ENCODE measurements at regions not wholly inside any gene's neighbourhood (a gene's known extent, or its start where the extent isn't known, plus 50 kb on each side); places are given as distances from the start of the nearest gene placed in this dataset.

DNA sequence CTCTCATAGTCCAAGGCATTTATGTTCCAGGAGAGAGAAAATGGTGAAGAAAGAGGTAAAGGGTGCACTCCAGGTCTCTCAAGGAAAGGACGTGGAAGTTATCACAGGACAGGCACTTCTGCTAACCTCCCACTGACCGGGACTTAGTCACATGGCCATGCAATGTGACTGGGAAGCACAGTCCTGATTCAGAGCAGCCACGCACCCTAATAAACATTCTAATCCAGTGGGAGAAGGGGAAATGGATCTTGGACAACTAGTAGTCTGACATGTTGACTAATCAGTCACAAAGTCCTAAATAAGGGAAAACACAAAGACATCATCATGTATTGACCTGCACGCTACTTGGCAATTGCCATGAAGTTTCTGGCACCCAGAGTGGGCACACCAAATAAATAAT is 417.5 kb upstream of the ZMIZ1 start:
- DNase-seq = no peak
- no peak overlapping the region for H3K4me3 ChIP-seq (ENCODE audit: low read depth in 2 of 2, low read length in 1 of 2)
- H3K79me2 ChIP-seq (ENCODE audit: insufficient read depth) = no peaks in the 10 kb centered on the region
- ChIA-PET POLR2A (no interaction called here), CTCF (interaction anchor here (1.2 kb wide), 1 partner anchor 135 kb away, joined by 3 read pairs; no protein-coding TSS in a partner anchor)
- H3K9ac ChIP-seq = no peak overlapping the region
- no peaks in the 10 kb centered on the region for H4K20me1 ChIP-seq (ENCODE audit: insufficient read depth)
- 79% methylated on average over 4 of the region's 4 CpGs for WGBS (ENCODE audit: low lambda C conversion rate)
- TF ChIP-seq ELF1 (IDR thresholded peaks at IDR 0.05) (no peak), USF1 (IDR thresholded peaks at IDR 0.05; ENCODE audit: borderline replicate concordance, low read depth) (no peak), EP300 (IDR thresholded peaks at IDR 0.05; ENCODE audit: borderline replicate concordance in 1 of 2, low read depth in 1 of 2, low read length in 1 of 2) (no peak), TCF12 (IDR thresholded peaks at IDR 0.05) (no peak), GABPA (IDR thresholded peaks at IDR 0.05; ENCODE audit: low read depth) (no peak), JUND (IDR thresholded peaks at IDR 0.05) (no peak), MEF2A (IDR thresholded peaks at IDR 0.05; ENCODE audit: borderline replicate concordance, low read depth) (no peak), FOXM1 (IDR thresholded peaks at IDR 0.05; ENCODE audit: low read depth) (no peak), NRF1 (IDR thresholded peaks at IDR 0.05; ENCODE audit: low read depth, low read length) (no peak), FOSL2 (IDR thresholded peaks at IDR 0.05; ENCODE audit: borderline replicate concordance, low read depth) (no peak), CHD2 (IDR thresholded peaks at IDR 0.05; ENCODE audit: low read length, partially characterized antibody) (no peak), TAF1 (IDR thresholded peaks at IDR 0.05; ENCODE audit: borderline replicate concordance, low read depth, low read length) (no peak), IRF3 (IDR thresholded peaks at IDR 0.05; ENCODE audit: low read depth, low read length) (no peak), NFIC (IDR thresholded peaks at IDR 0.05; ENCODE audit: borderline replicate concordance) (no peak), REST (IDR thresholded peaks at IDR 0.05; ENCODE audit: low read depth, low read length) (no peak)
- TF ChIP-seq, protein P1, sequence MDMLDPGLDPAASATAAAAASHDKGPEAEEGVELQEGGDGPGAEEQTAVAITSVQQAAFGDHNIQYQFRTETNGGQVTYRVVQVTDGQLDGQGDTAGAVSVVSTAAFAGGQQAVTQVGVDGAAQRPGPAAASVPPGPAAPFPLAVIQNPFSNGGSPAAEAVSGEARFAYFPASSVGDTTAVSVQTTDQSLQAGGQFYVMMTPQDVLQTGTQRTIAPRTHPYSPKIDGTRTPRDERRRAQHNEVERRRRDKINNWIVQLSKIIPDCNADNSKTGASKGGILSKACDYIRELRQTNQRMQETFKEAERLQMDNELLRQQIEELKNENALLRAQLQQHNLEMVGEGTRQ (IDR thresholded peaks at IDR 0.05; ENCODE audit: borderline replicate concordance, low read depth, low read length) = no peak
- TF ChIP-seq, protein P2, sequence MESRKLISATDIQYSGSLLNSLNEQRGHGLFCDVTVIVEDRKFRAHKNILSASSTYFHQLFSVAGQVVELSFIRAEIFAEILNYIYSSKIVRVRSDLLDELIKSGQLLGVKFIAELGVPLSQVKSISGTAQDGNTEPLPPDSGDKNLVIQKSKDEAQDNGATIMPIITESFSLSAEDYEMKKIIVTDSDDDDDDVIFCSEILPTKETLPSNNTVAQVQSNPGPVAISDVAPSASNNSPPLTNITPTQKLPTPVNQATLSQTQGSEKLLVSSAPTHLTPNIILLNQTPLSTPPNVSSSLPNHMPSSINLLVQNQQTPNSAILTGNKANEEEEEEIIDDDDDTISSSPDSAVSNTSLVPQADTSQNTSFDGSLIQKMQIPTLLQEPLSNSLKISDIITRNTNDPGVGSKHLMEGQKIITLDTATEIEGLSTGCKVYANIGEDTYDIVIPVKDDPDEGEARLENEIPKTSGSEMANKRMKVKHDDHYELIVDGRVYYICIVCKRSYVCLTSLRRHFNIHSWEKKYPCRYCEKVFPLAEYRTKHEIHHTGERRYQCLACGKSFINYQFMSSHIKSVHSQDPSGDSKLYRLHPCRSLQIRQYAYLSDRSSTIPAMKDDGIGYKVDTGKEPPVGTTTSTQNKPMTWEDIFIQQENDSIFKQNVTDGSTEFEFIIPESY (IDR thresholded peaks at IDR 0.05; ENCODE audit: borderline replicate concordance, low read depth) = no peak
- TF ChIP-seq, protein P3, sequence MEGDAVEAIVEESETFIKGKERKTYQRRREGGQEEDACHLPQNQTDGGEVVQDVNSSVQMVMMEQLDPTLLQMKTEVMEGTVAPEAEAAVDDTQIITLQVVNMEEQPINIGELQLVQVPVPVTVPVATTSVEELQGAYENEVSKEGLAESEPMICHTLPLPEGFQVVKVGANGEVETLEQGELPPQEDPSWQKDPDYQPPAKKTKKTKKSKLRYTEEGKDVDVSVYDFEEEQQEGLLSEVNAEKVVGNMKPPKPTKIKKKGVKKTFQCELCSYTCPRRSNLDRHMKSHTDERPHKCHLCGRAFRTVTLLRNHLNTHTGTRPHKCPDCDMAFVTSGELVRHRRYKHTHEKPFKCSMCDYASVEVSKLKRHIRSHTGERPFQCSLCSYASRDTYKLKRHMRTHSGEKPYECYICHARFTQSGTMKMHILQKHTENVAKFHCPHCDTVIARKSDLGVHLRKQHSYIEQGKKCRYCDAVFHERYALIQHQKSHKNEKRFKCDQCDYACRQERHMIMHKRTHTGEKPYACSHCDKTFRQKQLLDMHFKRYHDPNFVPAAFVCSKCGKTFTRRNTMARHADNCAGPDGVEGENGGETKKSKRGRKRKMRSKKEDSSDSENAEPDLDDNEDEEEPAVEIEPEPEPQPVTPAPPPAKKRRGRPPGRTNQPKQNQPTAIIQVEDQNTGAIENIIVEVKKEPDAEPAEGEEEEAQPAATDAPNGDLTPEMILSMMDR (IDR thresholded peaks at IDR 0.05) = no peak
- H3K27me3 ChIP-seq (ENCODE audit: insufficient read depth) = no peaks in the 10 kb centered on the region
- H2AFZ ChIP-seq (ENCODE audit: low read depth) = no peak overlapping the region
- H3K27ac ChIP-seq (ENCODE audit: low read depth in 2 of 2, low read length in 1 of 2) = no peak overlapping the region
- no peaks in the 10 kb centered on the region for H3K9me3 ChIP-seq
- peaks cover 6% of the 10 kb centered on the region for H3F3A ChIP-seq (replicated peaks; ENCODE audit: insufficient read depth)
- H3K4me2 ChIP-seq = no peak overlapping the region
- no peaks in the 10 kb centered on the region for H3K9me2 ChIP-seq
- no peaks in the 10 kb centered on the region for H3K36me3 ChIP-seq (replicated peaks in 1 of 2; ENCODE audit: control insufficient read depth in 1 of 2, insufficient read depth in 2 of 2, low read length in 1 of 2)
- peaks cover 8 to 29% of the 10 kb centered on the region in 2 experiments; a peak in 3 of 4 replicates for H3K4me1 ChIP-seq (ENCODE audit: control insufficient read depth in 1 of 2, insufficient read depth in 2 of 2, low read depth in 1 of 2, low read length in 1 of 2)
